H1 (cell line): ENCODE measurements at regions not wholly inside any gene's neighbourhood (a gene's known extent, or its start where the extent isn't known, plus 50 kb on each side); places are given as distances from the start of the nearest gene placed in this dataset.

ENCODE experiments used
- CTCF ChIA-PET: fragments of 300-600 bp; sonication (Branson Sonifier 250); formaldehyde crosslinking; loops from one replicate; lab custom pipeline; 2021; ENCODE audit not compliant: partially characterized antibody; lab: Charles Lee
- POLR2A ChIA-PET: fragments of 300-600 bp; sonication (Branson Sonifier 250); formaldehyde crosslinking; loops from one replicate; lab custom pipeline; 2021; ENCODE audit warnings: inconsistent platforms; ENCODE audit not compliant: partially characterized antibody; lab: Charles Lee
- DNase-seq, 2 experiments: peaks; one replicate each; pipeline versions ENCODE4 v3.0.0 to v3.0.0-alpha.2; 2010 to 2022; ENCODE audit warnings: low spot score in 2 of 2, low read depth in 1 of 2, mixed read lengths in 1 of 2
- FAIRE-seq: peaks from 2 replicates; lab custom pipeline; 2011; peaks lifted over from hg19 to GRCh38; lab: Jason Lieb, UNC
- H2AFZ ChIP-seq: 2 replicates; pipeline ENCODE4 v1.8.1; 2012; ENCODE audit warnings: low read length, inconsistent platforms
- H2AK5ac ChIP-seq: 2 replicates; pipeline ENCODE4 v1.6.1; 2013; ENCODE audit warnings: low read depth, low read length
- H2BK120ac ChIP-seq: replicated peaks from 2 replicates; pipeline ENCODE3; 2013; ENCODE audit warnings: low read depth, low read length, inconsistent platforms
- H2BK12ac ChIP-seq: 2 replicates; pipeline ENCODE4 v1.6.1; 2013; ENCODE audit warnings: low read depth, low read length
- H2BK15ac ChIP-seq: 2 replicates; pipeline ENCODE4 v1.6.1; 2013; ENCODE audit warnings: low read length
- H2BK20ac ChIP-seq: 2 replicates; pipeline ENCODE4 v1.6.1; 2013; ENCODE audit warnings: low read length
- H2BK5ac ChIP-seq: 2 replicates; pipeline ENCODE4 v1.6.1; 2013; ENCODE audit warnings: low read depth, low read length
- H3K14ac ChIP-seq: 2 replicates; pipeline ENCODE4 v1.6.1; 2013; ENCODE audit warnings: inconsistent platforms; ENCODE audit not compliant: insufficient read length
- H3K18ac ChIP-seq: 2 replicates; pipeline ENCODE4 v1.6.1; 2013; ENCODE audit warnings: low read length; ENCODE audit errors: extremely low read depth
- H3K23ac ChIP-seq: 2 replicates; pipeline ENCODE4 v1.6.1; 2013; ENCODE audit warnings: inconsistent platforms; ENCODE audit not compliant: insufficient read length
- H3K23me2 ChIP-seq: 2 replicates; pipeline ENCODE4 v1.6.1; 2013; ENCODE audit warnings: low read depth, low read length
- H3K27ac ChIP-seq: 2 replicates; pipeline ENCODE4 v1.6.1; 2011; ENCODE audit warnings: low read depth, low read length, inconsistent platforms
- H3K27me3 ChIP-seq, 4 experiments: replicated peaks in 1 of 4; 1 replicate in 1 of 4; 2 replicates in 3 of 4; pipeline versions ENCODE4 v1.6.1 to v1.8.1; 2011 to 2013; ENCODE audit warnings: low read length in 3 of 4, mild to moderate bottlenecking in 3 of 4, inconsistent platforms in 2 of 4, mixed read lengths in 2 of 4, moderate library complexity in 1 of 4; ENCODE audit not compliant: control insufficient read depth in 3 of 4, insufficient read depth in 3 of 4; ENCODE audit errors: extremely low read depth in 1 of 4
- H3K36me3 ChIP-seq, 4 experiments: 2 replicates each; pipeline versions ENCODE4 v1.6.1 to v1.8.1; 2011 to 2013; ENCODE audit warnings: mild to moderate bottlenecking in 4 of 4, low read length in 3 of 4, moderate library complexity in 2 of 4, control low read depth in 1 of 4, inconsistent platforms in 1 of 4; ENCODE audit not compliant: insufficient read depth in 4 of 4, control insufficient read depth in 2 of 4
- H3K4ac ChIP-seq: replicated peaks from 2 replicates; pipeline ENCODE3; 2013; ENCODE audit warnings: low read length, low read depth, mixed read lengths, inconsistent platforms; ENCODE audit not compliant: insufficient read length
- H3K4me1 ChIP-seq, 4 experiments: replicated peaks in 1 of 4; 1 replicate in 1 of 4; 2 replicates in 3 of 4; pipeline versions ENCODE4 v1.6.1 to v1.8.1; 2011 to 2013; ENCODE audit warnings: low read length in 3 of 4, inconsistent platforms in 2 of 4, mixed read lengths in 1 of 4; ENCODE audit not compliant: insufficient read depth in 4 of 4, control insufficient read depth in 3 of 4
- H3K4me2 ChIP-seq, 2 experiments: 2 replicates each; pipeline versions ENCODE4 v1.6.1 to v1.8.1; 2011 to 2013; ENCODE audit warnings: low read depth in 2 of 2, low read length in 2 of 2, control low read depth in 1 of 2, inconsistent platforms in 1 of 2, mild to moderate bottlenecking in 1 of 2; ENCODE audit not compliant: insufficient read depth in 1 of 2
- H3K4me3 ChIP-seq, 4 experiments: fragments of 200-600, 300-600 bp in 1 of 4; sonication (generic), shearing (Covaris generic), sonication (Bioruptor Twin) in 1 of 4; 2 replicates each; pipeline versions ENCODE4 v1.5.1 to v1.8.1; 2011 to 2016; ENCODE audit warnings: low read length in 4 of 4, low read depth in 3 of 4, control low read depth in 2 of 4, inconsistent platforms in 2 of 4, mild to moderate bottlenecking in 2 of 4, mixed read lengths in 1 of 4, moderate library complexity in 1 of 4; ENCODE audit not compliant: insufficient read depth in 2 of 4; ENCODE audit errors: extremely low read depth in 1 of 4
- H3K56ac ChIP-seq: replicated peaks from 2 replicates; pipeline ENCODE3; 2013; ENCODE audit warnings: low read depth, mild to moderate bottlenecking, mixed read lengths, low read length, inconsistent platforms; ENCODE audit not compliant: insufficient read length
- H3K79me1 ChIP-seq: 2 replicates; pipeline ENCODE4 v1.6.1; 2013; ENCODE audit warnings: low read depth, low read length, control low read depth
- H3K79me2 ChIP-seq, 2 experiments: 2 replicates each; pipeline versions ENCODE4 v1.6.1 to v1.8.1; 2012 to 2013; ENCODE audit warnings: low read length in 2 of 2, mild to moderate bottlenecking in 2 of 2, inconsistent platforms in 1 of 2; ENCODE audit not compliant: insufficient read depth in 2 of 2, control insufficient read depth in 1 of 2
- H3K9ac ChIP-seq, 4 experiments: replicated peaks in 1 of 4; 1 replicate in 1 of 4; 2 replicates in 3 of 4; pipeline versions ENCODE4 v1.6.1 to v1.8.1; 2011 to 2013; ENCODE audit warnings: low read depth in 3 of 4, low read length in 3 of 4, control low read depth in 2 of 4, mild to moderate bottlenecking in 2 of 4, moderate library complexity in 2 of 4, inconsistent platforms in 1 of 4; ENCODE audit errors: extremely low read depth in 1 of 4
- H3K9me3 ChIP-seq, 2 experiments: 2 replicates each; pipeline versions ENCODE4 v1.6.1 to v1.8.1; 2012 to 2013; ENCODE audit warnings: mild to moderate bottlenecking in 2 of 2, moderate library complexity in 2 of 2, control low read depth in 1 of 2, inconsistent platforms in 1 of 2, low read depth in 1 of 2, low read length in 1 of 2, mixed read lengths in 1 of 2; ENCODE audit not compliant: insufficient read depth in 2 of 2
- H4K20me1 ChIP-seq, 2 experiments: replicated peaks in 1 of 2; 2 replicates each; pipeline versions ENCODE3 to v1.8.1; 2011 to 2013; ENCODE audit warnings: inconsistent platforms in 2 of 2, low read length in 2 of 2, mild to moderate bottlenecking in 1 of 2; ENCODE audit not compliant: insufficient read depth in 2 of 2, control insufficient read depth in 1 of 2
- H4K5ac ChIP-seq: 2 replicates; pipeline ENCODE4 v1.6.1; 2013; ENCODE audit warnings: low read length, low read depth, mixed read lengths, inconsistent platforms; ENCODE audit not compliant: insufficient read length
- H4K8ac ChIP-seq: 2 replicates; pipeline ENCODE4 v1.8.0; 2013; ENCODE audit warnings: mild to moderate bottlenecking, moderate library complexity, low read length, inconsistent platforms; ENCODE audit not compliant: insufficient read depth; ENCODE audit errors: extremely low read depth
- H4K91ac ChIP-seq: replicated peaks from 2 replicates; pipeline ENCODE3; 2013; ENCODE audit warnings: low read length, mixed read lengths, inconsistent platforms; ENCODE audit not compliant: insufficient read length
- GABPA ChIP-seq: IDR thresholded peaks from 2 replicates; pipeline ENCODE4 v1.6.1; 2011; ENCODE audit warnings: mild to moderate bottlenecking, low read length, moderate library complexity, borderline replicate concordance; ENCODE audit not compliant: insufficient read depth
- JUND ChIP-seq: IDR thresholded peaks from 2 replicates; pipeline ENCODE4 v1.6.1; 2011; ENCODE audit warnings: mild to moderate bottlenecking, improper control_type of control experiment, low read length
- NANOG ChIP-seq: IDR thresholded peaks from 2 replicates; pipeline ENCODE4 v1.6.1; 2011; ENCODE audit warnings: low read length, low read depth, mild to moderate bottlenecking, inconsistent platforms; ENCODE audit not compliant: insufficient read depth, poor library complexity, severe bottlenecking
- POU5F1 ChIP-seq: IDR thresholded peaks from 2 replicates; pipeline ENCODE4 v1.6.1; 2011; ENCODE audit warnings: low read depth, mild to moderate bottlenecking, low read length, moderate library complexity
- RXRA ChIP-seq: IDR thresholded peaks from 2 replicates; pipeline ENCODE4 v1.6.1; 2011; ENCODE audit warnings: low read depth, mild to moderate bottlenecking, low read length, moderate library complexity; ENCODE audit not compliant: insufficient read depth
- SRF ChIP-seq: IDR thresholded peaks from 2 replicates; pipeline ENCODE4 v1.6.1; 2011; ENCODE audit warnings: mild to moderate bottlenecking, low read depth, low read length, moderate library complexity
- USF2 ChIP-seq: IDR thresholded peaks from 2 replicates; pipeline ENCODE4 v1.6.1; 2011; ENCODE audit warnings: low read length, improper control_type of control experiment
- WGBS, 2 experiments: shearing (Covaris generic) in 1 of 2; methylation state at CpG; one replicate each; pipeline versions ENCODE4 v1.1.6 to v1.1.7; 2013 to 2015; ENCODE audit warnings: low lambda C conversion rate in 2 of 2, mixed read lengths in 2 of 2, inconsistent platforms in 1 of 2, low coverage in 1 of 2, missing lambda C conversion rate in 1 of 2; ENCODE audit not compliant: insufficient replicate concordance in 2 of 2, insufficient coverage in 1 of 2, insufficient read length in 1 of 2; ENCODE audit errors: extremely low coverage in 1 of 2, missing lambda C conversion rate in 1 of 2; 5-methylcytosine and 5-hydroxymethylcytosine counted together
- TF ChIP-seq, protein P1 (sequence below), 3 experiments: IDR thresholded peaks; 1 replicate in 2 of 3; 2 replicates in 1 of 3; pipeline versions ENCODE4 v1.5.1 to v1.6.1; 2011; ENCODE audit warnings: low read length in 3 of 3, mild to moderate bottlenecking in 3 of 3, inconsistent platforms in 2 of 3, low read depth in 1 of 3, moderate library complexity in 1 of 3; ENCODE audit not compliant: insufficient read depth in 1 of 3; ENCODE audit errors: control extremely low read depth in 1 of 3

DNA sequence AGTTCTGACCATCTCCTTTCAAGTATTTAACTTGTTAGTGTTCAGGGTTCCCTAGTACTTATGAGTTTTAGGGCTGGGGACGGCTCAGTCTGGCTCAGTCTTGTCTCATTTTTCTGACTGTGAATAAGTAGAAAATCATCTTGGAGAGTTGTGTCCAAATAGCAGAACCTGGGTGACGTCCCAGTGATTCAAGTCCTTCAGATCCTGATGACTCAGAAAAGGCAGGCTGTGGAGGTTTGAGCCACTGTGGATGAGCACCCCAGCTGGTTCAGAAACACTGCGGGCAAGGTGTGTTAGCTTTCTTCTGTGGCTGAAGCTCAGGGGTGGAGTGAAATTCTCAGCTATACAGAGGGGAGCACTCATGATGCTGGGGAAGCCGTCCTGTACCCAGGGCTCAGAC is 154.4 kb upstream of the NPY start:
- 74% methylated on average over 4 of the region's 4 CpGs; no CpG with 5 or more reads in 1 of the 2 experiments for WGBS, 2 experiments
- H3K9me3 ChIP-seq: no peaks in the 10 kb centered on the region
- no peak overlapping the region for H3K14ac ChIP-seq
- H3K79me1 ChIP-seq: no peaks in the 10 kb centered on the region
- H3K27ac ChIP-seq: no peak overlapping the region
- H3K4me2 ChIP-seq: no peak overlapping the region
- ChIA-PET POLR2A (no interaction called here), CTCF (interaction anchor here (1.1 kb wide), 1 partner anchor 31 kb away, joined by 3 read pairs; no protein-coding TSS in a partner anchor)
- no peak overlapping the region for H2BK120ac ChIP-seq
- H3K23me2 ChIP-seq: no peaks in the 10 kb centered on the region
- H3K23ac ChIP-seq: no peak overlapping the region
- DNase-seq (no peak), FAIRE-seq (no peak)
- H2BK5ac ChIP-seq: no peak overlapping the region
- no peak overlapping the region for H3K56ac ChIP-seq
- TF ChIP-seq, protein P1, sequence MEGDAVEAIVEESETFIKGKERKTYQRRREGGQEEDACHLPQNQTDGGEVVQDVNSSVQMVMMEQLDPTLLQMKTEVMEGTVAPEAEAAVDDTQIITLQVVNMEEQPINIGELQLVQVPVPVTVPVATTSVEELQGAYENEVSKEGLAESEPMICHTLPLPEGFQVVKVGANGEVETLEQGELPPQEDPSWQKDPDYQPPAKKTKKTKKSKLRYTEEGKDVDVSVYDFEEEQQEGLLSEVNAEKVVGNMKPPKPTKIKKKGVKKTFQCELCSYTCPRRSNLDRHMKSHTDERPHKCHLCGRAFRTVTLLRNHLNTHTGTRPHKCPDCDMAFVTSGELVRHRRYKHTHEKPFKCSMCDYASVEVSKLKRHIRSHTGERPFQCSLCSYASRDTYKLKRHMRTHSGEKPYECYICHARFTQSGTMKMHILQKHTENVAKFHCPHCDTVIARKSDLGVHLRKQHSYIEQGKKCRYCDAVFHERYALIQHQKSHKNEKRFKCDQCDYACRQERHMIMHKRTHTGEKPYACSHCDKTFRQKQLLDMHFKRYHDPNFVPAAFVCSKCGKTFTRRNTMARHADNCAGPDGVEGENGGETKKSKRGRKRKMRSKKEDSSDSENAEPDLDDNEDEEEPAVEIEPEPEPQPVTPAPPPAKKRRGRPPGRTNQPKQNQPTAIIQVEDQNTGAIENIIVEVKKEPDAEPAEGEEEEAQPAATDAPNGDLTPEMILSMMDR (IDR thresholded peaks at IDR 0.05; ENCODE audit: control extremely low read depth in 1 of 3, insufficient read depth in 1 of 3, low read depth in 1 of 3, low read length in 3 of 3): no peak
- TF ChIP-seq GABPA (no peak), USF2 (no peak), SRF (no peak), JUND (no peak), NANOG (no peak), RXRA (no peak), POU5F1 (no peak)
- H3K79me2 ChIP-seq: no peaks in the 10 kb centered on the region
- H2BK12ac ChIP-seq: no peak overlapping the region
- no peak overlapping the region for H2AK5ac ChIP-seq
- no peaks in the 10 kb centered on the region for H3K4me1 ChIP-seq
- no peak overlapping the region for H3K18ac ChIP-seq
- no peaks in the 10 kb centered on the region for H3K27me3 ChIP-seq
- no peak overlapping the region for H4K5ac ChIP-seq
- H3K36me3 ChIP-seq: no peaks in the 10 kb centered on the region
- no peak overlapping the region for H4K8ac ChIP-seq
- no peak overlapping the region for H3K4me3 ChIP-seq
- H3K4ac ChIP-seq: no peak overlapping the region
- no peak overlapping the region for H4K91ac ChIP-seq
- no peak overlapping the region for H2BK20ac ChIP-seq
- no peaks in the 10 kb centered on the region for H4K20me1 ChIP-seq
- H3K9ac ChIP-seq: no peak overlapping the region
- H2BK15ac ChIP-seq: no peak overlapping the region
- H2AFZ ChIP-seq: no peak overlapping the region
